ENCODE measurements at regions not wholly inside any gene's neighbourhood (a gene's known extent, or its start where the extent isn't known, plus 50 kb on each side); places are given as distances from the start of the nearest gene placed in this dataset.

DNA sequence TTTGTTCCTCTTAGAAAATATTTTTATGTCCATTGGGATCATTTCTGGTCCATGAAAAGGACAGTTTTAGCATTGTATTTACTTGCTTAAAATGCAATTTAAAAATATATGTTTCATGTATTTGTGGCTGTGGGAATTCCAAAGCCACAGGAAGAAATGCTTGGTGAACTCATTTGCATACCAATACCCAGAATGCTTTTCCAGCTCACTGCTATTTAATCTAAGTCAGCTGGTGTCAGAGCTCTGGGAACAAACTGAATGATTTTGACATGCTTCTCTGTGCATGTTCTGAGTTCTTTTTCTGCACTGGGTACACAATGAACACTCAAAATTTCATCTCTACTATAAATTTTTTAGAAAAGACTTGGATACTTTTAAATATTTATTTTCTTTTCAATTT, 482.8 kb upstream of the ARRDC3 start:
- no peaks in the 10 kb centered on the region for H3K27me3 ChIP-seq (ENCODE audit: insufficient read depth, poor library complexity, severe bottlenecking)
- TF ChIP-seq, protein P1, sequence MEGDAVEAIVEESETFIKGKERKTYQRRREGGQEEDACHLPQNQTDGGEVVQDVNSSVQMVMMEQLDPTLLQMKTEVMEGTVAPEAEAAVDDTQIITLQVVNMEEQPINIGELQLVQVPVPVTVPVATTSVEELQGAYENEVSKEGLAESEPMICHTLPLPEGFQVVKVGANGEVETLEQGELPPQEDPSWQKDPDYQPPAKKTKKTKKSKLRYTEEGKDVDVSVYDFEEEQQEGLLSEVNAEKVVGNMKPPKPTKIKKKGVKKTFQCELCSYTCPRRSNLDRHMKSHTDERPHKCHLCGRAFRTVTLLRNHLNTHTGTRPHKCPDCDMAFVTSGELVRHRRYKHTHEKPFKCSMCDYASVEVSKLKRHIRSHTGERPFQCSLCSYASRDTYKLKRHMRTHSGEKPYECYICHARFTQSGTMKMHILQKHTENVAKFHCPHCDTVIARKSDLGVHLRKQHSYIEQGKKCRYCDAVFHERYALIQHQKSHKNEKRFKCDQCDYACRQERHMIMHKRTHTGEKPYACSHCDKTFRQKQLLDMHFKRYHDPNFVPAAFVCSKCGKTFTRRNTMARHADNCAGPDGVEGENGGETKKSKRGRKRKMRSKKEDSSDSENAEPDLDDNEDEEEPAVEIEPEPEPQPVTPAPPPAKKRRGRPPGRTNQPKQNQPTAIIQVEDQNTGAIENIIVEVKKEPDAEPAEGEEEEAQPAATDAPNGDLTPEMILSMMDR (IDR thresholded peaks at IDR 0.05; ENCODE audit: insufficient read depth, low read length): no peak
- TF ChIP-seq POLR2AphosphoS5 (IDR thresholded peaks at IDR 0.05; ENCODE audit: low read depth): no peak
- TF ChIP-seq GABPA (IDR thresholded peaks at IDR 0.05; ENCODE audit: low read depth): no peak
- TF ChIP-seq, protein P2, sequence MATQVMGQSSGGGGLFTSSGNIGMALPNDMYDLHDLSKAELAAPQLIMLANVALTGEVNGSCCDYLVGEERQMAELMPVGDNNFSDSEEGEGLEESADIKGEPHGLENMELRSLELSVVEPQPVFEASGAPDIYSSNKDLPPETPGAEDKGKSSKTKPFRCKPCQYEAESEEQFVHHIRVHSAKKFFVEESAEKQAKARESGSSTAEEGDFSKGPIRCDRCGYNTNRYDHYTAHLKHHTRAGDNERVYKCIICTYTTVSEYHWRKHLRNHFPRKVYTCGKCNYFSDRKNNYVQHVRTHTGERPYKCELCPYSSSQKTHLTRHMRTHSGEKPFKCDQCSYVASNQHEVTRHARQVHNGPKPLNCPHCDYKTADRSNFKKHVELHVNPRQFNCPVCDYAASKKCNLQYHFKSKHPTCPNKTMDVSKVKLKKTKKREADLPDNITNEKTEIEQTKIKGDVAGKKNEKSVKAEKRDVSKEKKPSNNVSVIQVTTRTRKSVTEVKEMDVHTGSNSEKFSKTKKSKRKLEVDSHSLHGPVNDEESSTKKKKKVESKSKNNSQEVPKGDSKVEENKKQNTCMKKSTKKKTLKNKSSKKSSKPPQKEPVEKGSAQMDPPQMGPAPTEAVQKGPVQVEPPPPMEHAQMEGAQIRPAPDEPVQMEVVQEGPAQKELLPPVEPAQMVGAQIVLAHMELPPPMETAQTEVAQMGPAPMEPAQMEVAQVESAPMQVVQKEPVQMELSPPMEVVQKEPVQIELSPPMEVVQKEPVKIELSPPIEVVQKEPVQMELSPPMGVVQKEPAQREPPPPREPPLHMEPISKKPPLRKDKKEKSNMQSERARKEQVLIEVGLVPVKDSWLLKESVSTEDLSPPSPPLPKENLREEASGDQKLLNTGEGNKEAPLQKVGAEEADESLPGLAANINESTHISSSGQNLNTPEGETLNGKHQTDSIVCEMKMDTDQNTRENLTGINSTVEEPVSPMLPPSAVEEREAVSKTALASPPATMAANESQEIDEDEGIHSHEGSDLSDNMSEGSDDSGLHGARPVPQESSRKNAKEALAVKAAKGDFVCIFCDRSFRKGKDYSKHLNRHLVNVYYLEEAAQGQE (IDR thresholded peaks at IDR 0.05; ENCODE audit: insufficient replicate concordance, low read depth): no peak
- no peak for TF ChIP-seq SPI1 (IDR thresholded peaks at IDR 0.05; ENCODE audit: borderline replicate concordance, low read depth)
- no peak overlapping the region for H3K27ac ChIP-seq (replicated peaks)
- H3K4me3 ChIP-seq (replicated peaks; ENCODE audit: insufficient read depth, low read length): no peak overlapping the region
- DNase-seq (ENCODE audit: low read depth in 1 of 2, low spot score in 1 of 2): no peak

DNA sequence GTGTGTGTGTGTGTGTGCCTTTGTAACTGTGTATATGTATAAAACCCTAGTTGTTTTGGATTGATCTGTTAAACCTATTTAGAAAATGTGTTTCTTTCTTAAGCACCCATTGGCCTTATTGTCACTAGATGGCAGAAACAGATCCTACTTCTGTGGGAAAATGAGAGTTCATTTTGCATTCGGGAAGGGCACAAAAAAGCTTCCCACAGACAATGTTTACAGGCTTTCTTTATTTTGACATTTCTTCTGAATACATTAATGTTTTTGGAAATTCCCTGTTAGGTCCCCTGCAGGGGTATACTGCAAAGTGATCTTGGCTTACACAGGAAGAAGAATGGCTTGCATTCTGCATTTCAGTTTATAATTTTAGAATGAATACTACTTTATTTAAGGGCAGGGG, 481.8 kb upstream of the ARRDC3 start:
- H3K4me3 ChIP-seq (replicated peaks; ENCODE audit: insufficient read depth, low read length): no peak overlapping the region
- H3K27me3 ChIP-seq (ENCODE audit: insufficient read depth, poor library complexity, severe bottlenecking): no peaks in the 10 kb centered on the region
- H3K27ac ChIP-seq (replicated peaks): no peak overlapping the region
- no peak for DNase-seq (ENCODE audit: low read depth in 1 of 2, low spot score in 1 of 2)
- TF ChIP-seq, protein P1 (IDR thresholded peaks at IDR 0.05; ENCODE audit: insufficient read depth, low read length): no peak
- TF ChIP-seq, protein P2 (IDR thresholded peaks at IDR 0.05; ENCODE audit: insufficient replicate concordance, low read depth): no peak
- TF ChIP-seq SPI1 (IDR thresholded peaks at IDR 0.05; ENCODE audit: borderline replicate concordance, low read depth) (no peak), POLR2AphosphoS5 (IDR thresholded peaks at IDR 0.05; ENCODE audit: low read depth) (no peak), GABPA (IDR thresholded peaks at IDR 0.05; ENCODE audit: low read depth) (no peak)

DNA sequence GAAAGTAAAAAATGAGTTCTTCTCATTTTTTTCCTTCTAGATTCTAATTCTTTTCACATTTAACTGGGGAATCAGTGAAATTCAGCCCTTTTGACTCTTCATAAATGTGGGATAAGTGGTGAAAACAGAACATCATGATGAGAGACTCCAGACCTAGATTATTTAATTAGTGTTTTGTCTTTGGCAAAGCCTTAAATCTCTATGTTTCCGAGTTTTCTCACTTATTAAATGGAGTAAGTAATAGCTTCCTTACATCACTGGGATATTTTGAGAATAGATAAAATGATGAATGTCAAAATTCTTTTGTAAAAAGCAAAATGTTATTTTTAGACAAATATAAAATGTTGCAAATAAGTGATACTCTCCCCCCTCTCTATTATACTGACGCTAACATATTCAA, 468.6 kb upstream of the ARRDC3 start:
- H3K27ac ChIP-seq (replicated peaks): no peak overlapping the region
- TF ChIP-seq SPI1 (IDR thresholded peaks at IDR 0.05; ENCODE audit: borderline replicate concordance, low read depth): no peak
- TF ChIP-seq POLR2AphosphoS5 (IDR thresholded peaks at IDR 0.05; ENCODE audit: low read depth): no peak
- TF ChIP-seq, protein P2 (IDR thresholded peaks at IDR 0.05; ENCODE audit: insufficient replicate concordance, low read depth): no peak
- TF ChIP-seq GABPA (IDR thresholded peaks at IDR 0.05; ENCODE audit: low read depth): no peak
- TF ChIP-seq, protein P1 (IDR thresholded peaks at IDR 0.05; ENCODE audit: insufficient read depth, low read length): no peak
- no peak for DNase-seq (ENCODE audit: low read depth in 1 of 2, low spot score in 1 of 2)
- H3K4me3 ChIP-seq (replicated peaks; ENCODE audit: insufficient read depth, low read length): no peak overlapping the region
- no peaks in the 10 kb centered on the region for H3K27me3 ChIP-seq (ENCODE audit: insufficient read depth, poor library complexity, severe bottlenecking)

All from HL-60 (cell line).